HepG2 (cell line): ENCODE measurements at regions not wholly inside any gene's neighbourhood (a gene's known extent, or its start where the extent isn't known, plus 50 kb on each side); places are given as distances from the start of the nearest gene placed in this dataset.

Source experiments
- ATAC-seq: fragments of 200-7000 bp; cut with Tn5 transposase; 3 replicates; pipeline ENCODE4 v1.9.1; 2020; ENCODE audit warnings: mild to moderate bottlenecking, moderate library complexity
- BruUV-seq: library from RNA; stranded (reverse); fragments of 400-500 nt; replicated peaks from 2 replicates; lab custom pipeline; 2021; lab: Mats Ljungman, UMichigan
- CTCF ChIA-PET: fragments of 300-600 bp; formaldehyde crosslinking; extraction: SDS; loops from one replicate; lab custom pipeline; 2021; ENCODE audit warnings: low total read pairs, inconsistent platforms, low intra/inter-chr PET ratio; lab: Yijun Ruan, JAX
- POLR2A ChIA-PET: fragments of 350-600 bp; sonication (Branson Sonifier 250); formaldehyde crosslinking; loops from one replicate; lab custom pipeline; 2020; ENCODE audit warnings: antibody characterized with exemption, inconsistent platforms; lab: Yijun Ruan, JAX
- DNase-seq: peaks from one replicate; pipeline ENCODE4 v3.0.0-alpha.2; 2015; ENCODE audit warnings: low spot score
- FAIRE-seq: peaks from 3 replicates; lab custom pipeline; 2011; peaks lifted over from hg19 to GRCh38; lab: Jason Lieb, UNC
- H2AFZ ChIP-seq: one replicate; pipeline ENCODE4 v1.6.1; 2011; ENCODE audit warnings: low read length, inconsistent platforms
- H3K27ac ChIP-seq: fragments of 300-600 bp; 3 replicates; pipeline ENCODE4 v1.8.0; 2011; ENCODE audit warnings: mixed run types, mild to moderate bottlenecking, mixed read lengths, low read length, inconsistent platforms; ENCODE audit not compliant: insufficient read depth; ENCODE audit errors: extremely low read length
- H3K27me3 ChIP-seq, 2 experiments: fragments of 200-600 bp in 1 of 2; 2 replicates in 1 of 2; 3 replicates in 1 of 2; pipeline versions ENCODE4 v1.6.0 to v1.8.0; 2011; ENCODE audit warnings: low read length in 2 of 2, mild to moderate bottlenecking in 2 of 2, moderate library complexity in 2 of 2, inconsistent platforms in 1 of 2; ENCODE audit not compliant: insufficient read depth in 2 of 2, control insufficient read depth in 1 of 2
- H3K36me3 ChIP-seq, 2 experiments: fragments of 200-600 bp in 1 of 2; replicated peaks in 1 of 2; 2 replicates in 1 of 2; 3 replicates in 1 of 2; pipeline versions ENCODE4 v1.5.1 to v1.8.0; 2011; ENCODE audit warnings: low read length in 2 of 2, inconsistent platforms in 1 of 2; ENCODE audit not compliant: insufficient read depth in 2 of 2, control insufficient read depth in 1 of 2
- H3K4me1 ChIP-seq: 2 replicates; pipeline ENCODE4 v1.5.1; 2012; ENCODE audit warnings: low read length, inconsistent platforms; ENCODE audit not compliant: insufficient read depth
- H3K4me2 ChIP-seq: 2 replicates; pipeline ENCODE4 v1.6.0; 2011; ENCODE audit warnings: low read depth, low read length, inconsistent platforms
- H3K4me3 ChIP-seq, 3 experiments: fragments of 200-600 bp in 1 of 3; sonication (generic), shearing (Covaris generic) in 1 of 3; replicated peaks in 1 of 3; 2 replicates each; pipeline ENCODE4 v1.5.1; 2011 to 2016; ENCODE audit warnings: low read length in 3 of 3, inconsistent platforms in 2 of 3, low read depth in 2 of 3, mild to moderate bottlenecking in 2 of 3, control low read depth in 1 of 3, mixed read lengths in 1 of 3; ENCODE audit not compliant: insufficient read depth in 1 of 3
- H3K79me2 ChIP-seq: one replicate; pipeline ENCODE4 v1.6.1; 2011; ENCODE audit warnings: low read length, inconsistent platforms; ENCODE audit not compliant: insufficient read depth
- H3K9ac ChIP-seq: 2 replicates; pipeline ENCODE4 v1.6.0; 2011; ENCODE audit warnings: mild to moderate bottlenecking, low read depth, low read length, inconsistent platforms; ENCODE audit not compliant: insufficient read depth
- H3K9me3 ChIP-seq: 2 replicates; pipeline ENCODE4 v1.5.1; 2012; ENCODE audit warnings: mild to moderate bottlenecking, low read length
- H4K20me1 ChIP-seq: 2 replicates; pipeline ENCODE4 v1.6.0; 2011; ENCODE audit warnings: inconsistent platforms, mild to moderate bottlenecking, low read length, moderate library complexity; ENCODE audit not compliant: insufficient read depth
- AGO1 ChIP-seq: fragments of 200-400 bp; formaldehyde crosslinking; IDR thresholded peaks from 2 replicates; pipeline ENCODE4 v1.6.1; 2017; ENCODE audit warnings: mild to moderate bottlenecking, low read depth, low read length, moderate library complexity; ENCODE audit not compliant: poor library complexity, severe bottlenecking
- ATF6 ChIP-seq: sonication (generic); formaldehyde crosslinking; conservative IDR thresholded peaks from 2 replicates; pipeline ENCODE4 v1.4.0; 2020; ENCODE audit warnings: missing genetic modification reagents
- BHLHE40 ChIP-seq: IDR thresholded peaks from 2 replicates; pipeline ENCODE4 v1.6.1; 2011; ENCODE audit warnings: low read length, improper control_type of control experiment
- KAT8 ChIP-seq: IDR thresholded peaks from 2 replicates; pipeline ENCODE4 v1.6.1; 2016; ENCODE audit warnings: missing genetic modification reagents, missing compliant biosample characterization
- PRPF4 ChIP-seq: fragments of 200-400 bp; formaldehyde crosslinking; IDR thresholded peaks from 2 replicates; pipeline ENCODE4 v1.6.1; 2016; ENCODE audit warnings: low read length, low read depth; ENCODE audit not compliant: poor library complexity, severe bottlenecking
- RORA ChIP-seq: sonication (generic); formaldehyde crosslinking; IDR thresholded peaks from 2 replicates; pipeline ENCODE4 v1.5.0; 2020; ENCODE audit warnings: mild to moderate bottlenecking, missing genetic modification reagents, moderate library complexity
- YEATS2 ChIP-seq: sonication (generic); formaldehyde crosslinking; IDR thresholded peaks from 2 replicates; pipeline ENCODE4 v1.4.0; 2020; ENCODE audit warnings: missing genetic modification reagents, borderline replicate concordance
- ZKSCAN1 ChIP-seq: fragments of 150-350 bp; IDR thresholded peaks from 2 replicates; pipeline ENCODE4 v1.6.1; 2014; ENCODE audit warnings: low read length
- ZNF335 ChIP-seq: sonication (generic); formaldehyde crosslinking; IDR thresholded peaks from 2 replicates; pipeline ENCODE4 v1.4.0; 2020; ENCODE audit warnings: missing genetic modification reagents
- ZNF354B ChIP-seq: sonication (generic); formaldehyde crosslinking; IDR thresholded peaks from 2 replicates; pipeline ENCODE4 v1.8.0; 2022; ENCODE audit warnings: mild to moderate bottlenecking, missing genetic modification reagents
- ZNF530 ChIP-seq: sonication (generic); formaldehyde crosslinking; IDR thresholded peaks from 2 replicates; pipeline ENCODE4 v1.5.0; 2020; ENCODE audit warnings: low read depth, mild to moderate bottlenecking, missing genetic modification reagents
- ZNF772 ChIP-seq: sonication (generic); formaldehyde crosslinking; IDR thresholded peaks from 2 replicates; pipeline ENCODE4 v1.5.0; 2020; ENCODE audit warnings: mild to moderate bottlenecking, missing genetic modification reagents
- WGBS: methylation state at CpG from one replicate; pipeline ENCODE4 v1.1.6; 2017; ENCODE audit warnings: low lambda C conversion rate; 5-methylcytosine and 5-hydroxymethylcytosine counted together
- in situ Hi-C: cut with HindIII; loops from 2 replicates; pipeline ENCODE4 v1.10.0; 2017; ENCODE audit warnings: low pct_unique_long_range_greater_than_20kb; ENCODE audit not compliant: extremely low pct_ligation_motif_present
- intact Hi-C: fragments of 100-400 bp; cut with micrococcal nuclease; formaldehyde crosslinking; loops from one replicate; pipeline ENCODE4 v1.10.0; 2022; ENCODE audit not compliant: unreplicated experiment
- TF ChIP-seq, protein P1 (sequence below): fragments of 450-650 bp; IDR thresholded peaks from 2 replicates; pipeline ENCODE4 v1.6.1; 2016

DNA sequence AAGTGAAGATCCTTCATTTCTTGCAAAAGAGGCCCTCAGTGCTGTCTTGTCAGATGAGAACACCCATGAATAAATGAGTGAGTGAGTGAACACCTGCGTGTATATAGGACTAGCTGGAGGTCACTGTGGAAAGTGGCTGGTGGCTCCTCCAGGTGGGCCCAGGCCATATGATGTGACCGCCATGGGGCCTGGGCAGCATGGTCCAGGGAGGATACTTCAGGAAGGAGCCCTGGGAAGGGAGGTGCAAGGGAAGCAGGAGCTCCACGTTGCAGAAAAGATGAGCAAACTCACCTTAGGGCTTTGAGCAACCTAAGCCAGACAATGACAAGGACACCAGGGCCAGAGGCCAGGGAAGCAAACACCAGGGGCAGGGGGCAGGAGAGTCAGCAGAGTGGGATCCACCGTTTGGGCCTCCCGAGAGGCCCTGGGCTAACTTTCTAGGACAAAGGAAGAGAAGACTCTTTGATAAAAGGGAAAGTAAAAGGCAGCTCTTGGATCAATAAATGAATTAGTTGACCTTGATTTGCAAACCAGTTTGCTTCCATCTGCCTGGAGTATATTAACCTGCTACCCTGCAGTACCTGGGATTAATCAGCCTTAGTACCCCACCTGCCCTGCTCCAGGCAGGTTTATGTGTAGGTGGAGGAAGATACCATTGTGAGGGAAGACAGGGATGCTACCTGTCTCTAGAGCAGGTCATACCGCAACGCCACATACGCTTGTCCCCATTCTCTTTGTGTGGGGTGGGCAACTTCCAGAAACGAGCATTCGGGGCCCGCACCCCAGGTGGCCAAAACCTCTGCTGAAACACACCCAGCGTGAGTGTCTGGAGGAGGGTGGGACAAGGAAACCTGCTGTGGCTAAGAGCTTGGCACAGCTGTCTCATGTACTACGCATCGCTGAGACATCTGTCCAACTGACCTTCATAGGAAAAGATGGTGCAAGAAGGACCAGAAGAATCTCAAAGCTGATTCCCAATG is 51.4 kb upstream of the OLFM1 start:
- POLR2A ChIA-PET, result no interaction called here
- FAIRE-seq, result no peak

GRCh38 chr9:135036861-135037465 is 50.5 kb upstream of the OLFM1 start:
- intact Hi-C loops, result no loop called here

More for the DNA sequence above, 51.4 kb upstream of the OLFM1 start:
- Histone ChIP-seq H3K9me3 (no peaks in the 10 kb centered on the region), H3K27me3 (peaks cover 0 to 35% of the 10 kb centered on the region in 2 experiments; a peak in 2 of 5 replicates), H3K4me1 (no peaks in the 10 kb centered on the region), H4K20me1 (no peaks in the 10 kb centered on the region), H3K36me3 (no peaks in the 10 kb centered on the region), H3K9ac (no peak overlapping the region), H3K4me3 (no peak overlapping the region), H3K79me2 (no peaks in the 10 kb centered on the region), H2AFZ (no peak overlapping the region), H3K27ac (no peak overlapping the region), H3K4me2 (no peak overlapping the region)
- in situ Hi-C loops, result no loop called here
- no peak for TF ChIP-seq AGO1
- no peak for TF ChIP-seq KAT8 (CRISPR knock-in tag)
- TF ChIP-seq YEATS2 (CRISPR knock-in tag), result no peak
- no peak for TF ChIP-seq ZNF335
- TF ChIP-seq ZNF772 (CRISPR knock-in tag), result no peak
- TF ChIP-seq BHLHE40, result no peak
- intact Hi-C loops, result no loop called here
- CTCF ChIA-PET, result no interaction called here
- BruUV-seq, result no TSS peak
- WGBS, result 35% methylated on average over 11 of the region's 14 CpGs
- DNase-seq (no peak), ATAC-seq (no peak)

More at GRCh38 chr9:135036861-135037465, 50.5 kb upstream of the OLFM1 start:
- Histone ChIP-seq H3K9me3 (no peaks in the 10 kb centered on the region), H3K79me2 (no peaks in the 10 kb centered on the region), H3K4me3 (no peak overlapping the region), H3K27me3 (peaks cover 0 to 41% of the 10 kb centered on the region in 2 experiments; a peak in 2 of 5 replicates), H3K27ac (no peak overlapping the region), H3K9ac (no peak overlapping the region), H3K4me2 (no peak overlapping the region)
- no TSS peak for BruUV-seq
- DNase-seq (no peak), ATAC-seq (no peak)
- in situ Hi-C loops, result no loop called here
- 8% methylated on average over 5 of the region's 9 CpGs for WGBS
- POLR2A ChIA-PET, result no interaction called here
- TF ChIP-seq RORA (CRISPR knock-in tag) (no peak), PRPF4 (no peak), ZNF354B (CRISPR knock-in tag) (no peak), ATF6 (CRISPR knock-in tag) (no peak), ZKSCAN1 (no peak), ZNF530 (CRISPR knock-in tag) (no peak)
- TF ChIP-seq, protein P1, sequence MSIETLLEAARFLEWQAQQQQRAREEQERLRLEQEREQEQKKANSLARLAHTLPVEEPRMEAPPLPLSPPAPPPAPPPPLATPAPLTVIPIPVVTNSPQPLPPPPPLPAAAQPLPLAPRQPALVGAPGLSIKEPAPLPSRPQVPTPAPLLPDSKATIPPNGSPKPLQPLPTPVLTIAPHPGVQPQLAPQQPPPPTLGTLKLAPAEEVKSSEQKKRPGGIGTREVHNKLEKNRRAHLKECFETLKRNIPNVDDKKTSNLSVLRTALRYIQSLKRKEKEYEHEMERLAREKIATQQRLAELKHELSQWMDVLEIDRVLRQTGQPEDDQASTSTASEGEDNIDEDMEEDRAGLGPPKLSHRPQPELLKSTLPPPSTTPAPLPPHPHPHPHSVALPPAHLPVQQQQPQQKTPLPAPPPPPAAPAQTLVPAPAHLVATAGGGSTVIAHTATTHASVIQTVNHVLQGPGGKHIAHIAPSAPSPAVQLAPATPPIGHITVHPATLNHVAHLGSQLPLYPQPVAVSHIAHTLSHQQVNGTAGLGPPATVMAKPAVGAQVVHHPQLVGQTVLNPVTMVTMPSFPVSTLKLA, result peak; percentile 85
- TF ChIP-seq, all 625 proteins: peak for 1
- H3K36me3 ChIP-seq, result no peaks in the 10 kb centered on the region
- H3K4me1 ChIP-seq, result no peaks in the 10 kb centered on the region
- no peak overlapping the region for H2AFZ ChIP-seq
- FAIRE-seq, result no peak
- no peaks in the 10 kb centered on the region for H4K20me1 ChIP-seq
- CTCF ChIA-PET, result no interaction called here
